ENCODE measurements at regions not wholly inside any gene's neighbourhood (a gene's known extent, or its start where the extent isn't known, plus 50 kb on each side); places are given as distances from the start of the nearest gene placed in this dataset.

GRCh38 chr12:115698257-115698656 lies 579.2 kb downstream of the MED13L start:
- DNase-seq, result no peak

- no peak for DNase-seq
Observed at GRCh38 chr12:115697340-115697739, 580.2 kb downstream of the MED13L start.

- DNase-seq, result no peak
Observed at GRCh38 chr12:115694564-115694963, 582.9 kb downstream of the MED13L start.

- no peak for DNase-seq
Observed at GRCh38 chr12:115693970-115694369, 583.5 kb downstream of the MED13L start.

GRCh38 chr12:115691123-115691522 lies 586.4 kb downstream of the MED13L start:
- DNase-seq, result no peak

- no peak for DNase-seq
Observed at GRCh38 chr12:115687094-115687493, 590.4 kb downstream of the MED13L start.

GRCh38 chr12:115683240-115683780 lies 594.2 kb downstream of the MED13L start:
- no peak for DNase-seq

GRCh38 chr12:115680967-115681366 lies 596.5 kb downstream of the MED13L start:
- DNase-seq, result no peak

GRCh38 chr12:115672506-115673080 lies 604.9 kb downstream of the MED13L start:
- DNase-seq, result no peak

GRCh38 chr12:115672086-115672485 lies 605.4 kb downstream of the MED13L start:
- no peak for DNase-seq

- DNase-seq, result no peak
Observed at GRCh38 chr12:115670869-115671268, 606.6 kb downstream of the MED13L start.

- no peak for DNase-seq
Observed at GRCh38 chr12:115667116-115667515, 610.4 kb downstream of the MED13L start.

GRCh38 chr12:115666168-115666567 lies 611.3 kb downstream of the MED13L start:
- no peak for DNase-seq

GRCh38 chr12:115661112-115661511 lies 616.4 kb downstream of the MED13L start:
- no peak for DNase-seq

GRCh38 chr12:115660211-115660805 lies 617.2 kb downstream of the MED13L start:
- no peak for DNase-seq

GRCh38 chr12:115659422-115659821 lies 618.1 kb downstream of the MED13L start:
- no peak for DNase-seq

- DNase-seq, result no peak
Observed at GRCh38 chr12:115657081-115658013, 620.1 kb downstream of the MED13L start.

- DNase-seq, result no peak
Observed at GRCh38 chr12:115650026-115650425, 627.5 kb downstream of the MED13L start.

GRCh38 chr12:115648463-115648862 lies 629.0 kb downstream of the MED13L start:
- DNase-seq, result no peak

- DNase-seq, result no peak
Observed at GRCh38 chr12:115646210-115646609, 631.3 kb downstream of the MED13L start.

GRCh38 chr12:115640929-115641328 lies 636.6 kb downstream of the MED13L start:
- no peak for DNase-seq

- DNase-seq, result no peak
Observed at GRCh38 chr12:115639648-115640012, 637.9 kb downstream of the MED13L start.

- no peak for DNase-seq
Observed at GRCh38 chr12:115638733-115639647, 638.5 kb downstream of the MED13L start.
